Erythroblast (primary cell): ENCODE measurements at regions not wholly inside any gene's neighbourhood (a gene's known extent, or its start where the extent isn't known, plus 50 kb on each side); places are given as distances from the start of the nearest gene placed in this dataset.
"Not testable (repeated sequence)": the region's sequence is repeated elsewhere in the genome, so short reads cannot be mapped to it uniquely, and the experiment has no call there.

Source experiments
- GATA1 ChIP-seq: IDR thresholded peaks from 2 replicates; pipeline ENCODE4 v1.6.1; 2011; ENCODE audit warnings: low read depth, mild to moderate bottlenecking, control low read depth, low read length, moderate library complexity
- POLR2A ChIP-seq: IDR thresholded peaks from 2 replicates; pipeline ENCODE4 v1.6.1; 2011; ENCODE audit warnings: mild to moderate bottlenecking, low read length

GRCh38 chr6:34640074-34640849 lies 56.3 kb downstream of the ILRUN start:
- not testable (repeated sequence) for TF ChIP-seq POLR2A, GATA1
